SK-N-SH treated with all-trans-retinoic acid at 6 μM for 48 hours (cell line): ENCODE measurements at regions not wholly inside any gene's neighbourhood (a gene's known extent, or its start where the extent isn't known, plus 50 kb on each side); places are given as distances from the start of the nearest gene placed in this dataset.

ENCODE experiments used
- ATAC-seq: fragments of 200-7000 bp; cut with Tn5 transposase; 3 replicates; pipeline ENCODE4 v1.9.1; 2020; ENCODE audit warnings: mild to moderate bottlenecking, moderate library complexity
- ARNTL ChIP-seq: fragments of 450-650 bp; formaldehyde crosslinking; IDR thresholded peaks from 2 replicates; pipeline ENCODE4 v1.5.0; 2020; ENCODE audit warnings: low read depth, mild to moderate bottlenecking, moderate library complexity, borderline replicate concordance
- BACH2 ChIP-seq: fragments of 250-450 bp; sonication (Bioruptor Pico); IDR thresholded peaks from 2 replicates; pipeline ENCODE4 v1.9.0; 2021; ENCODE audit warnings: mild to moderate bottlenecking, borderline replicate concordance
- CSDC2 ChIP-seq: fragments of 250-450 bp; sonication (Bioruptor Pico); IDR thresholded peaks from 2 replicates; pipeline ENCODE4 v1.5.0; 2020; ENCODE audit warnings: mild to moderate bottlenecking, moderate library complexity
- ESRRG ChIP-seq: fragments of 250-450 bp; sonication (Bioruptor Pico); IDR thresholded peaks from 2 replicates; pipeline ENCODE4 v1.6.1; 2021; ENCODE audit warnings: mild to moderate bottlenecking
- GLIS3 ChIP-seq: fragments of 250-450 bp; sonication (Bioruptor Pico); IDR thresholded peaks from 2 replicates; pipeline ENCODE4 v1.5.0; 2020; ENCODE audit warnings: mild to moderate bottlenecking, moderate library complexity
- ISL1 ChIP-seq: fragments of 250-450 bp; sonication (Bioruptor Pico); IDR thresholded peaks from 2 replicates; pipeline ENCODE4 v2.1.2; 2022; ENCODE audit warnings: mild to moderate bottlenecking, moderate library complexity
- OSR1 ChIP-seq: fragments of 250-450 bp; sonication (Bioruptor Pico); IDR thresholded peaks from 2 replicates; pipeline ENCODE4 v1.8.0; 2022; ENCODE audit warnings: moderate library complexity, mild to moderate bottlenecking, inconsistent platforms
- PPARA ChIP-seq: fragments of 250-450 bp; sonication (Bioruptor Pico); IDR thresholded peaks from 2 replicates; pipeline ENCODE4 v1.5.0; 2020; ENCODE audit warnings: mild to moderate bottlenecking, borderline replicate concordance
- SNAI2 ChIP-seq: fragments of 250-450 bp; sonication (Bioruptor Pico); IDR thresholded peaks from 2 replicates; pipeline ENCODE4 v1.5.0; 2020; ENCODE audit warnings: mild to moderate bottlenecking, moderate library complexity
- TCF4 ChIP-seq: fragments of 250-450 bp; sonication (Bioruptor Pico); IDR thresholded peaks from 2 replicates; pipeline ENCODE4 v1.8.0; 2021; ENCODE audit warnings: mild to moderate bottlenecking, moderate library complexity, borderline replicate concordance
- TOX ChIP-seq: fragments of 250-450 bp; sonication (Bioruptor Pico); IDR thresholded peaks from 2 replicates; pipeline ENCODE4 v1.8.0; 2021; ENCODE audit warnings: mild to moderate bottlenecking, moderate library complexity, borderline replicate concordance
- ZC3H10 ChIP-seq: fragments of 250-450 bp; sonication (Bioruptor Pico); IDR thresholded peaks from 2 replicates; pipeline ENCODE4 v1.5.1; 2021; ENCODE audit warnings: mild to moderate bottlenecking, moderate library complexity
- ZFP3 ChIP-seq: fragments of 250-450 bp; sonication (Bioruptor Pico); IDR thresholded peaks from 2 replicates; pipeline ENCODE4 v1.5.0; 2020; ENCODE audit warnings: mild to moderate bottlenecking, moderate library complexity
- ZFP30 ChIP-seq: fragments of 450-650 bp; formaldehyde crosslinking; IDR thresholded peaks from 2 replicates; pipeline ENCODE4 v1.5.0; 2022; ENCODE audit warnings: mild to moderate bottlenecking, moderate library complexity
- ZNF565 ChIP-seq: fragments of 450-650 bp; formaldehyde crosslinking; conservative IDR thresholded peaks from 2 replicates; pipeline ENCODE4 v1.5.0; 2020; ENCODE audit warnings: low read depth, mild to moderate bottlenecking, moderate library complexity
- ZNF70 ChIP-seq: fragments of 450-650 bp; formaldehyde crosslinking; IDR thresholded peaks from 2 replicates; pipeline ENCODE4 v1.5.0; 2020; ENCODE audit warnings: mild to moderate bottlenecking, moderate library complexity
- ZNF8 ChIP-seq: fragments of 450-650 bp; formaldehyde crosslinking; IDR thresholded peaks from 2 replicates; pipeline ENCODE4 v1.5.0; 2020; ENCODE audit warnings: mild to moderate bottlenecking, moderate library complexity
- TF ChIP-seq, protein P1 (sequence below): fragments of 250-450 bp; sonication (Bioruptor Pico); IDR thresholded peaks from 2 replicates; pipeline ENCODE4 v1.5.1; 2020; ENCODE audit warnings: low read depth, mild to moderate bottlenecking, moderate library complexity
- TF ChIP-seq, protein P2 (sequence below): fragments of 250-450 bp; sonication (Bioruptor Pico); IDR thresholded peaks from 2 replicates; pipeline ENCODE4 v1.8.0; 2021; ENCODE audit warnings: low read depth, mild to moderate bottlenecking, moderate library complexity, borderline replicate concordance
- TF ChIP-seq, protein P3 (sequence below): fragments of 250-450 bp; sonication (Bioruptor Pico); IDR thresholded peaks from 2 replicates; pipeline ENCODE4 v1.5.1; 2021; ENCODE audit warnings: mild to moderate bottlenecking, moderate library complexity
- TF ChIP-seq, protein P4 (sequence below): fragments of 250-450 bp; sonication (Bioruptor Pico); IDR thresholded peaks from 2 replicates; pipeline ENCODE4 v1.5.0; 2020; ENCODE audit warnings: mild to moderate bottlenecking, moderate library complexity

DNA sequence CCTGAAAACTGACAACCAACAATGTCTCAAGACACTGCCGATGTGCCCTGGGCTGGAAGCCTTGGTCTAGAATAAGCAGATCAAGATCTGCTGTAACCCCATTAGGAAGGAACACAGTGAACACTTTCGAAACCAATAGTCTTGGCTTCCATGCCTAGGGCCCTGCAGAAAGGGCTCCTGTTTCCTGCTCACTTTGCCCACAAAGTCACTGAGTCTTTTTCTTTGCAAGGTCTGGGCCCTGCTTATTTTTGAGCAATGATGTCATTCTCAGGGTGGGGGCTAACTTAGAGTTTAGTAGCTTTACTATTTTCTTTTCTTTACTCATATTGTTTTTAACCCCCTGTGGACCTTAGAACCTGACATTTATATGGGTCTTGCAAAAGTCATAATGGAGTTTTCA lies 704.2 kb upstream of the TMEM132C start:
- ATAC-seq: no peak
- TF ChIP-seq ISL1 (CRISPR knock-in tag) (no peak), ZC3H10 (CRISPR knock-in tag) (no peak)
- TF ChIP-seq, protein P1, sequence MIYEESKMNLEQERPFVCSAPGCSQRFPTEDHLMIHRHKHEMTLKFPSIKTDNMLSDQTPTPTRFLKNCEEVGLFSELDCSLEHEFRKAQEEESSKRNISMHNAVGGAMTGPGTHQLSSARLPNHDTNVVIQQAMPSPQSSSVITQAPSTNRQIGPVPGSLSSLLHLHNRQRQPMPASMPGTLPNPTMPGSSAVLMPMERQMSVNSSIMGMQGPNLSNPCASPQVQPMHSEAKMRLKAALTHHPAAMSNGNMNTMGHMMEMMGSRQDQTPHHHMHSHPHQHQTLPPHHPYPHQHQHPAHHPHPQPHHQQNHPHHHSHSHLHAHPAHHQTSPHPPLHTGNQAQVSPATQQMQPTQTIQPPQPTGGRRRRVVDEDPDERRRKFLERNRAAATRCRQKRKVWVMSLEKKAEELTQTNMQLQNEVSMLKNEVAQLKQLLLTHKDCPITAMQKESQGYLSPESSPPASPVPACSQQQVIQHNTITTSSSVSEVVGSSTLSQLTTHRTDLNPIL (CRISPR knock-in tag): no peak
- TF ChIP-seq, all 23 proteins: peak for 0

DNA sequence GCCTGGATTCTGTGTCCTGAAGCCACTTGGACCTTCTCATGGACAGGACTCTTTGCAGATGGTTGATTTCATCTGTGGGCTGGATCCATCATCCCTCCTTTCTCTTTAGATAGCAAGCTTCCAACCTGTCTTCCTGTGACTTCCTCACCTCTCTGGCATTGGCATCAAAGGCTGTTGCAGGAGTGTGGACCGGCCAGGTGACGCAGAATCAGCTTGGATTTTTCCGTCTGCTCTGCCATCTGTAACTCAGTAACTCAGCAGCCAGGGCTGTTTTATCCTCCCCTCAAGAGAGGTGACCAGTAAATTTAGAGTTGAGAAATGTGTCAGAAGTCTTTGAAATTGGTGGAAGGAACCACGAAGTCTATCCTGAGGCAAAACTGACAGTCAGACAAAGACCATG lies 701.7 kb upstream of the TMEM132C start:
- ATAC-seq: no peak
- no peak for TF ChIP-seq BACH2 (CRISPR knock-in tag)
- no peak for TF ChIP-seq OSR1 (CRISPR knock-in tag)
- TF ChIP-seq GLIS3 (CRISPR knock-in tag): no peak

DNA sequence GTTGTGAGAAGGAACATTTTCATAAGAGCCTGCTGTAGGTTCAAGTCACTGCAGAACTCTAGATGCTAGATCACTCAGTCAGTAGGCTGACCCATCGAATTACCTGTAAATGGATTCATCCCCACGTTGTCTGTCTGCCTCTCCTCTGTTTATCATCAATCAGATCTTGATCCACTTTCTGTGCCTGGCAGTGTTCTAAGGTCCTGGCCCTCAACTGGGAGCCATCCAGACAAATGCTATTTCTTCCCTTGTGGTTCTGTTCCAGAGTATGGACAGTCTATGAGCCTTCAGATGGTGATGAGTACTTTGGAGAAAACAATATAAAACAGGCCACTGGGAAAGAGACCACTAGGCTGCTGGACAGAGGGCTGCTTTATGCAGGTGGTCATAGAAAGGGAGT lies 699.4 kb upstream of the TMEM132C start:
- ATAC-seq: no peak
- TF ChIP-seq GLIS3 (CRISPR knock-in tag): no peak
- TF ChIP-seq OSR1 (CRISPR knock-in tag): no peak
- TF ChIP-seq ZFP3 (CRISPR knock-in tag): no peak
- TF ChIP-seq, all 23 proteins: peak for 0

DNA sequence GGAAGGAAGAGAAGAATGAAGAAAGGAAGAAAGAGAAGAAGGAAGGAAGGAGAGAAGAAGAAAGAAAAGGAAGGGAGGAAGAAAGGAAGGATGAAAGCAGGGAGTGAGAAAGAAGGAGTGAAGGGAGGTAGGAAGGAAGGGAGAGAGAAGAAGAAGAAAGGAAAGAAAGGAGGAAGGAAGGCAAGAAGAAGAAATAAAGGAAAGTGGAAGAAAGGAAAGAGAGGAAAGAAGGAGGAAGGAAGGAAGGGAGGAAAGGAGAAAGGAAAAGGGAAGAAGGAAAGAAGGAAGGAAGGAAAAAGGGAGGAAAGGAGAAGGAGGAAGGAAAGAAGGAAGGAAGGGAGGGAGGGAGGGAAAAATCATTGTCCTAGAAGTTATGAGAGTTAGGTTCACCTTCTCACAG lies 696.6 kb upstream of the TMEM132C start:
- no peak for ATAC-seq
- TF ChIP-seq ISL1 (CRISPR knock-in tag) (no peak), CSDC2 (no peak), ZNF565 (CRISPR knock-in tag) (no peak), ZC3H10 (CRISPR knock-in tag) (no peak), ARNTL (no peak), ZFP3 (CRISPR knock-in tag) (no peak), GLIS3 (CRISPR knock-in tag) (no peak), TCF4 (CRISPR knock-in tag) (no peak), PPARA (CRISPR knock-in tag) (no peak), ZNF8 (CRISPR knock-in tag) (no peak), SNAI2 (CRISPR knock-in tag) (no peak), BACH2 (CRISPR knock-in tag) (no peak)
- TF ChIP-seq, protein P1 (CRISPR knock-in tag): no peak
- TF ChIP-seq, protein P2, sequence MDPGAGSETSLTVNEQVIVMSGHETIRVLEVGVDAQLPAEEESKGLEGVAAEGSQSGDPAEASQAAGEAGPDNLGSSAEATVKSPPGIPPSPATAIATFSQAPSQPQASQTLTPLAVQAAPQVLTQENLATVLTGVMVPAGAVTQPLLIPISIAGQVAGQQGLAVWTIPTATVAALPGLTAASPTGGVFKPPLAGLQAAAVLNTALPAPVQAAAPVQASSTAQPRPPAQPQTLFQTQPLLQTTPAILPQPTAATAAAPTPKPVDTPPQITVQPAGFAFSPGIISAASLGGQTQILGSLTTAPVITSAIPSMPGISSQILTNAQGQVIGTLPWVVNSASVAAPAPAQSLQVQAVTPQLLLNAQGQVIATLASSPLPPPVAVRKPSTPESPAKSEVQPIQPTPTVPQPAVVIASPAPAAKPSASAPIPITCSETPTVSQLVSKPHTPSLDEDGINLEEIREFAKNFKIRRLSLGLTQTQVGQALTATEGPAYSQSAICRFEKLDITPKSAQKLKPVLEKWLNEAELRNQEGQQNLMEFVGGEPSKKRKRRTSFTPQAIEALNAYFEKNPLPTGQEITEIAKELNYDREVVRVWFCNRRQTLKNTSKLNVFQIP (CRISPR knock-in tag): no peak
- TF ChIP-seq, protein P3, sequence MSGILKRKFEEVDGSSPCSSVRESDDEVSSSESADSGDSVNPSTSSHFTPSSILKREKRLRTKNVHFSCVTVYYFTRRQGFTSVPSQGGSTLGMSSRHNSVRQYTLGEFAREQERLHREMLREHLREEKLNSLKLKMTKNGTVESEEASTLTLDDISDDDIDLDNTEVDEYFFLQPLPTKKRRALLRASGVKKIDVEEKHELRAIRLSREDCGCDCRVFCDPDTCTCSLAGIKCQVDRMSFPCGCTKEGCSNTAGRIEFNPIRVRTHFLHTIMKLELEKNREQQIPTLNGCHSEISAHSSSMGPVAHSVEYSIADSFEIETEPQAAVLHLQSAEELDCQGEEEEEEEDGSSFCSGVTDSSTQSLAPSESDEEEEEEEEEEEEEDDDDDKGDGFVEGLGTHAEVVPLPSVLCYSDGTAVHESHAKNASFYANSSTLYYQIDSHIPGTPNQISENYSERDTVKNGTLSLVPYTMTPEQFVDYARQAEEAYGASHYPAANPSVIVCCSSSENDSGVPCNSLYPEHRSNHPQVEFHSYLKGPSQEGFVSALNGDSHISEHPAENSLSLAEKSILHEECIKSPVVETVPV (CRISPR knock-in tag): no peak
- TF ChIP-seq, all 23 proteins: peak for 0

DNA sequence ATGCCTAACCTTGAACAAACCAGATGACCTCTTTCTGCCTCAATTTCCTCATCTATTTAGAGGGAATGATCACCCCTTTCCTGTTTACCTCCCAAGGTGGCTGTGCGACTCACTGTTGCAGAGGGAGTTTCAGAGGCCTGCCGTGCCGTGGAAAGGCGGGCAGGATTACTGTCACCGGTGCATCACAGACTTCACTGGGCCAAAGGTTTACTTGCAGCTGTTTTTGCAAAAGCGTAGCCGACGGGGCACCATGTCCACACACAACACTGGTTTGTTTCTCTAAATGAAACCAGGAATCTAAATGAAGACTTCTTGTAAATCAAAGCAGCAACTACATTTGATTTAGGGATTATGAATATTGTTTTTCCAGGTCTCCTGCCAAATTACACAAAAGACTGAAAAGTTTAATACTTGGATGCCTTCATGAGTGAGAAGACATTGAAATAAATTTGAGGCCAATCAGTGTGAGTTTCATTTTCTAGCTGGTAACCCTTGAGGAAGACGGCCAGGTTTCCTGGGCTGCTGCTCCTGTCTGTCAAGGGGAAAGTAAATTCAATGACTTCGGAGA lies 696.1 kb upstream of the TMEM132C start:
- ATAC-seq: no peak
- no peak for TF ChIP-seq CSDC2
- TF ChIP-seq, protein P4, sequence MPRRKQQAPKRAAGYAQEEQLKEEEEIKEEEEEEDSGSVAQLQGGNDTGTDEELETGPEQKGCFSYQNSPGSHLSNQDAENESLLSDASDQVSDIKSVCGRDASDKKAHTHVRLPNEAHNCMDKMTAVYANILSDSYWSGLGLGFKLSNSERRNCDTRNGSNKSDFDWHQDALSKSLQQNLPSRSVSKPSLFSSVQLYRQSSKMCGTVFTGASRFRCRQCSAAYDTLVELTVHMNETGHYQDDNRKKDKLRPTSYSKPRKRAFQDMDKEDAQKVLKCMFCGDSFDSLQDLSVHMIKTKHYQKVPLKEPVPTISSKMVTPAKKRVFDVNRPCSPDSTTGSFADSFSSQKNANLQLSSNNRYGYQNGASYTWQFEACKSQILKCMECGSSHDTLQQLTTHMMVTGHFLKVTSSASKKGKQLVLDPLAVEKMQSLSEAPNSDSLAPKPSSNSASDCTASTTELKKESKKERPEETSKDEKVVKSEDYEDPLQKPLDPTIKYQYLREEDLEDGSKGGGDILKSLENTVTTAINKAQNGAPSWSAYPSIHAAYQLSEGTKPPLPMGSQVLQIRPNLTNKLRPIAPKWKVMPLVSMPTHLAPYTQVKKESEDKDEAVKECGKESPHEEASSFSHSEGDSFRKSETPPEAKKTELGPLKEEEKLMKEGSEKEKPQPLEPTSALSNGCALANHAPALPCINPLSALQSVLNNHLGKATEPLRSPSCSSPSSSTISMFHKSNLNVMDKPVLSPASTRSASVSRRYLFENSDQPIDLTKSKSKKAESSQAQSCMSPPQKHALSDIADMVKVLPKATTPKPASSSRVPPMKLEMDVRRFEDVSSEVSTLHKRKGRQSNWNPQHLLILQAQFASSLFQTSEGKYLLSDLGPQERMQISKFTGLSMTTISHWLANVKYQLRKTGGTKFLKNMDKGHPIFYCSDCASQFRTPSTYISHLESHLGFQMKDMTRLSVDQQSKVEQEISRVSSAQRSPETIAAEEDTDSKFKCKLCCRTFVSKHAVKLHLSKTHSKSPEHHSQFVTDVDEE (CRISPR knock-in tag): no peak
- no peak for TF ChIP-seq ZFP30 (CRISPR knock-in tag)
- TF ChIP-seq TCF4 (CRISPR knock-in tag): no peak
- no peak for TF ChIP-seq ZFP3 (CRISPR knock-in tag)
- no peak for TF ChIP-seq GLIS3 (CRISPR knock-in tag)
- TF ChIP-seq, protein P2 (CRISPR knock-in tag): no peak
- no peak for TF ChIP-seq ZNF70 (CRISPR knock-in tag)
- TF ChIP-seq ARNTL: no peak
- no peak for TF ChIP-seq PPARA (CRISPR knock-in tag)
- no peak for TF ChIP-seq ZNF8 (CRISPR knock-in tag)
- TF ChIP-seq BACH2 (CRISPR knock-in tag): no peak
- no peak for TF ChIP-seq ZNF565 (CRISPR knock-in tag)
- no peak for TF ChIP-seq TOX (CRISPR knock-in tag)
- TF ChIP-seq ESRRG (CRISPR knock-in tag): no peak
- TF ChIP-seq OSR1 (CRISPR knock-in tag): no peak
- no peak for TF ChIP-seq ISL1 (CRISPR knock-in tag)
